ENCODE measurements at regions not wholly inside any gene's neighbourhood (a gene's known extent, or its start where the extent isn't known, plus 50 kb on each side); places are given as distances from the start of the nearest gene placed in this dataset.

DNA sequence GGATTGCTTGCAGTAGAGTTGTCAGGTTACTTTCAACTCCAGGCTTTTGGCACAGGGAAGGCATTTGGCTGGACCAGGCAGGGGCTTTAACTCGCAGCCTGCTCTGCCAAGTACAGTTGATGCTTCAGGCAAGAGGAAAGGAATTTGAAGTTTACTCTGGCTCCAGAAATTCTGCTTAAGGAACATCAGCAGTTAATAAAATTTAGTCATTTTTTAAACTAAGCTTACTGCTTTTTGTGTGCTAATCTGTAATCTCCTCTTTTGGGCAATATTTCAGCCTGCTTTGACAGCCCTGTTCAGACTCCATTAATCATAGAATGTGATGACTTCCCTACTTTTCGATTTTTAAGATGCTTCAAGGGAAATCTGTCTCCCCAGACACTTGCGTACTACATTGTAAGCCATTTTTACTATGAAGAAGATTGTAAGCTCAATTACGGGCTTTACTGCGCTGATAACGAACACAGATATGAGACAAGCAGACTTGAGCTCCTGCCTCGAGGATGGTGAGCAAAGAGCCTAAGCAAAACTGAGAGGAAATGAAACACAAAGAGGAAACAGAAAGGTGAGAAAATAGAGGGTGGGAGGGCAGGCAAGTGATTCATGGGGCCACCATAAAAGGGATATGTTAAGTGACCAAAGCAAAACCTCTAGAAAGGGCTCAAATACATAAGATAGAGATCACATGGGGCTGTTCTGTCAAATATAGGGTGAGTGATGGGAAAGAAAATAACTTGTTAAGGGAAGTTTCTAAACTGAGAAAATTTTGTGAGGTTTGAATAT is 76.6 kb upstream of the VAV3 start:
- Histone ChIP-seq H3K9me2 (replicated peaks; ENCODE audit: low read depth, low read length) (no peaks in the 10 kb centered on the region), H3K4me1 (ENCODE audit: insufficient read depth, low read length, poor library complexity, severe bottlenecking) (peaks cover 70% of the 10 kb centered on the region), H3F3A (ENCODE audit: low read depth) (peaks cover 11% of the 10 kb centered on the region; the same call in 1 of the 2 replicates), H3K79me2 (ENCODE audit: insufficient read depth, low read length) (0 out of 2 replicates have a peak, but pooled peaks cover 3% of the 10 kb centered on the region), H3K4me2 (ENCODE audit: low read depth, low read length, poor library complexity, severe bottlenecking) (peak overlapping the region; percentile 70), H2AFZ (ENCODE audit: low read length) (peak overlapping the region; percentile 9; the same call in 1 of the 2 replicates), H4K20me1 (ENCODE audit: insufficient read depth, low read length, poor library complexity, severe bottlenecking) (no peaks in the 10 kb centered on the region), H3K9ac (ENCODE audit: low read depth, low read length, poor library complexity, severe bottlenecking) (peak overlapping the region; percentile 72), H3K27me3 (ENCODE audit: insufficient read depth, low read length, poor library complexity, severe bottlenecking) (no peaks in the 10 kb centered on the region), H3K4me3 (ENCODE audit: low read length, poor library complexity, severe bottlenecking) (peak overlapping the region; percentile 35), H3K36me3 (ENCODE audit: insufficient read depth, low read length) (no peaks in the 10 kb centered on the region), H3K9me3 (ENCODE audit: insufficient read depth, low read depth, low read length) (no peaks in the 10 kb centered on the region)
- TF ChIP-seq, protein P1, sequence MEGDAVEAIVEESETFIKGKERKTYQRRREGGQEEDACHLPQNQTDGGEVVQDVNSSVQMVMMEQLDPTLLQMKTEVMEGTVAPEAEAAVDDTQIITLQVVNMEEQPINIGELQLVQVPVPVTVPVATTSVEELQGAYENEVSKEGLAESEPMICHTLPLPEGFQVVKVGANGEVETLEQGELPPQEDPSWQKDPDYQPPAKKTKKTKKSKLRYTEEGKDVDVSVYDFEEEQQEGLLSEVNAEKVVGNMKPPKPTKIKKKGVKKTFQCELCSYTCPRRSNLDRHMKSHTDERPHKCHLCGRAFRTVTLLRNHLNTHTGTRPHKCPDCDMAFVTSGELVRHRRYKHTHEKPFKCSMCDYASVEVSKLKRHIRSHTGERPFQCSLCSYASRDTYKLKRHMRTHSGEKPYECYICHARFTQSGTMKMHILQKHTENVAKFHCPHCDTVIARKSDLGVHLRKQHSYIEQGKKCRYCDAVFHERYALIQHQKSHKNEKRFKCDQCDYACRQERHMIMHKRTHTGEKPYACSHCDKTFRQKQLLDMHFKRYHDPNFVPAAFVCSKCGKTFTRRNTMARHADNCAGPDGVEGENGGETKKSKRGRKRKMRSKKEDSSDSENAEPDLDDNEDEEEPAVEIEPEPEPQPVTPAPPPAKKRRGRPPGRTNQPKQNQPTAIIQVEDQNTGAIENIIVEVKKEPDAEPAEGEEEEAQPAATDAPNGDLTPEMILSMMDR (conservative IDR thresholded peaks at IDR 0.05; ENCODE audit: low read length): no peak
- no peak for TF ChIP-seq EZH2phosphoT487 (IDR thresholded peaks at IDR 0.05; ENCODE audit: borderline replicate concordance)

DNA sequence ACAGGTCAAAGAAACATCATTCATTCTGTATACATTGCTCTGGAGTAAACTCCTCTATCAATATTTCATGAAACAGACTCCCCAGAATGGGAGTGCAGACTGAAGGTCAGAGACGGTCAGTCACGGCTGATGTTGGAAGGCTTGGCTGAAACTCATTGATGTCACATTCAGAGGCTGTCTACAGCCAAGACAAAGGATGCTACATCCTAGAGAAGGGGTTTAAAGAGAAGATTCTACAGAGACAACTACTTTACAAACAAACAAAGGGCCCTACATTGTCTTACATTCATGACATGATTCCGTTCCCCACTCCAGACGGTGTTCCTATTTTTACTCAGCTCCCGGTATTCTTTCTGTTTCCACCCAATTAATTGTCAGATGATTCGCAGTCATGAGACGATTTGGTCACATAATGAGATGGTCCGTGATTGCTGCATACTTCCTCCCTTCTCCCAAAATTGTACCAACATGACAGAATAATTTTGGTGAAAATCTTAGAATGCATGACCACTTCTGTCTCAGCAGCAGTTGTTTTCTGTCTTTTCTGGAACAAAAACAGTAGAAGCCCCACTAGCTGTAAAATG is 73.8 kb upstream of the VAV3 start:
- Histone ChIP-seq H3F3A (ENCODE audit: low read depth) (peaks cover 8% of the 10 kb centered on the region; the same call in 1 of the 2 replicates), H3K9me2 (replicated peaks; ENCODE audit: low read depth, low read length) (no peaks in the 10 kb centered on the region), H3K27me3 (ENCODE audit: insufficient read depth, low read length, poor library complexity, severe bottlenecking) (no peaks in the 10 kb centered on the region), H3K4me3 (ENCODE audit: low read length, poor library complexity, severe bottlenecking) (no peak overlapping the region), H3K36me3 (ENCODE audit: insufficient read depth, low read length) (no peaks in the 10 kb centered on the region), H3K4me2 (ENCODE audit: low read depth, low read length, poor library complexity, severe bottlenecking) (no peak overlapping the region), H2AFZ (ENCODE audit: low read length) (no peak overlapping the region), H3K9ac (ENCODE audit: low read depth, low read length, poor library complexity, severe bottlenecking) (no peak overlapping the region), H3K79me2 (ENCODE audit: insufficient read depth, low read length) (0 out of 2 replicates have a peak, but pooled peaks cover 3% of the 10 kb centered on the region), H4K20me1 (ENCODE audit: insufficient read depth, low read length, poor library complexity, severe bottlenecking) (no peaks in the 10 kb centered on the region), H3K4me1 (ENCODE audit: insufficient read depth, low read length, poor library complexity, severe bottlenecking) (peaks cover 49% of the 10 kb centered on the region), H3K9me3 (ENCODE audit: insufficient read depth, low read depth, low read length) (no peaks in the 10 kb centered on the region)
- TF ChIP-seq, protein P1 (conservative IDR thresholded peaks at IDR 0.05; ENCODE audit: low read length): no peak
- no peak for TF ChIP-seq EZH2phosphoT487 (IDR thresholded peaks at IDR 0.05; ENCODE audit: borderline replicate concordance)

DNA sequence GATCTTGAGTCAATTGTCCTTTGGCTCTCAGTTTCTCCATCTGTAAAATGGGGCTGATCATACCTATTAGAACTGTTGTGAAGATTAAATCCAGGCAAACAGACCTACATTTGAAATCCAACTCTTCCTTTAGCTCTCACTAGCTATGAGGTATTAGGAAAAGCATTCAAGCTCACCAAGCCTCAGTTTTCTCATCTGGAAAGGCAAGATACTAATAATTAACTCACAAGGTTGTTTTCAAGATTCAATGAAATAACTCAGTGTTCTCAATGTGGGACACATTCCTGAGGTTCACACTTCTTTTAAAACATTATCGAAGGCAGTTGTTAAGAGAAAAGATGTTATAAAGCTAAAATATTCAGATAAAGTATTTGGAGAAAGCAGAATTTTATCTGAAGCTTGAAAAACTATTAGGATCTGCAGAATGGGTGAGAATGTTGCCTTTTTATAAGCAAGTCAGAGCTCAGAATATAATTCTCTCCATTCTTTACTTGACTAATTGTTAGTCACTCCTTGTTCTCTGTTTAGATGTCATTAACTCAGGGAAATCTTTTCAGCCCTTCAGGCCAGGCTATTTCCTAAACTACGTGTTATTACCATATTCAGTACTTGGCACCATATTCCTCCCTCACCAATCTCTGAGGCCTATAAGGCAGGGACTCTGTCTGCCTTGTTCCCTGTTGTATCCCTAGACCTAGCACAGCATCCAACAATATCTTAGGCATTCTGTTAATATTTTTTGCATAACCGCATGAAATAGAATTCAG is 72.0 kb upstream of the VAV3 start:
- Histone ChIP-seq H3K4me2 (ENCODE audit: low read depth, low read length, poor library complexity, severe bottlenecking) (no peak overlapping the region), H3K27me3 (ENCODE audit: insufficient read depth, low read length, poor library complexity, severe bottlenecking) (no peaks in the 10 kb centered on the region), H3K4me1 (ENCODE audit: insufficient read depth, low read length, poor library complexity, severe bottlenecking) (peaks cover 32% of the 10 kb centered on the region), H3K9ac (ENCODE audit: low read depth, low read length, poor library complexity, severe bottlenecking) (no peak overlapping the region), H3K4me3 (ENCODE audit: low read length, poor library complexity, severe bottlenecking) (no peak overlapping the region), H3K79me2 (ENCODE audit: insufficient read depth, low read length) (no peaks in the 10 kb centered on the region), H2AFZ (ENCODE audit: low read length) (no peak overlapping the region), H3K9me2 (replicated peaks; ENCODE audit: low read depth, low read length) (no peaks in the 10 kb centered on the region), H3K36me3 (ENCODE audit: insufficient read depth, low read length) (no peaks in the 10 kb centered on the region), H3F3A (ENCODE audit: low read depth) (peaks cover 8% of the 10 kb centered on the region; the same call in 1 of the 2 replicates), H4K20me1 (ENCODE audit: insufficient read depth, low read length, poor library complexity, severe bottlenecking) (no peaks in the 10 kb centered on the region), H3K9me3 (ENCODE audit: insufficient read depth, low read depth, low read length) (no peaks in the 10 kb centered on the region)
- TF ChIP-seq EZH2phosphoT487 (IDR thresholded peaks at IDR 0.05; ENCODE audit: borderline replicate concordance): no peak
- TF ChIP-seq, protein P1 (conservative IDR thresholded peaks at IDR 0.05; ENCODE audit: low read length): no peak

All from Loucy (cell line).